ENCODE measurements at regions not wholly inside any gene's neighbourhood (a gene's known extent, or its start where the extent isn't known, plus 50 kb on each side); places are given as distances from the start of the nearest gene placed in this dataset.

GRCh38 chr20:3354247-3354646, 53.2 kb downstream of the DNAAF9 start:
- Histone ChIP-seq H3K9me3 (no peaks in the 10 kb centered on the region), H3K36me3 (replicated peaks) (no peaks in the 10 kb centered on the region), H3K27me3 (ENCODE audit: low read depth) (no peaks in the 10 kb centered on the region), H3K4me1 (peaks cover 7% of the 10 kb centered on the region), H3K4me3 (no peak overlapping the region)
- no peak for DNase-seq (ENCODE audit: low spot score in 2 of 2)
- in situ Hi-C loops (cut with MboI; ENCODE audit: low sequenced_read_pairs), result no loop called here

DNA sequence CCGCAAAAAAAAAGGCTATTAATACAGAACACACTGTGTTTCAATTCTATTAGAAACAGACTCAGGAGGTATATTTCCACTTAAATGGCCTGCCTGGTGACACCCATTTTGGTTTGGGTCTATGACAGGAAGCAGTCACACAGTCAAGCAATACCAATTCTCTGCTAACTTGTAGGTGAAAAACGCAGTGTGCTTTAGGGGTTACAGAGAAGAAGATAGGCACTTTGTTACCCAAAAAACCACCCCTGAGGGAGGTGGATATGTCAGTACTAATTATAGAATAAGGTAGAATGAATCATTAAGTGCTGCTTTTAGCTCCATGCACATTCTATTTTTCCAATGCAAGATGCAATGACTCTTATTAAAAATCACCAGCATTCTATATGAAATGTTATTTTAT, 53.8 kb downstream of the DNAAF9 start:
- Histone ChIP-seq H3K9me3 (no peaks in the 10 kb centered on the region), H3K4me1 (peaks cover 5% of the 10 kb centered on the region), H3K27me3 (ENCODE audit: low read depth) (no peaks in the 10 kb centered on the region), H3K4me3 (no peak overlapping the region), H3K36me3 (replicated peaks) (no peaks in the 10 kb centered on the region)
- no peak for DNase-seq (ENCODE audit: low spot score in 2 of 2)
- in situ Hi-C loops (cut with MboI; ENCODE audit: low sequenced_read_pairs), result no loop called here

GRCh38 chr20:3352202-3352601, 55.3 kb downstream of the DNAAF9 start:
- DNase-seq (ENCODE audit: low spot score in 2 of 2), result no peak
- Histone ChIP-seq H3K9me3 (no peaks in the 10 kb centered on the region), H3K4me3 (no peak overlapping the region), H3K27me3 (ENCODE audit: low read depth) (no peaks in the 10 kb centered on the region), H3K4me1 (no peaks in the 10 kb centered on the region), H3K36me3 (replicated peaks) (no peaks in the 10 kb centered on the region)
- in situ Hi-C loops (cut with MboI; ENCODE audit: low sequenced_read_pairs), result no loop called here

DNA sequence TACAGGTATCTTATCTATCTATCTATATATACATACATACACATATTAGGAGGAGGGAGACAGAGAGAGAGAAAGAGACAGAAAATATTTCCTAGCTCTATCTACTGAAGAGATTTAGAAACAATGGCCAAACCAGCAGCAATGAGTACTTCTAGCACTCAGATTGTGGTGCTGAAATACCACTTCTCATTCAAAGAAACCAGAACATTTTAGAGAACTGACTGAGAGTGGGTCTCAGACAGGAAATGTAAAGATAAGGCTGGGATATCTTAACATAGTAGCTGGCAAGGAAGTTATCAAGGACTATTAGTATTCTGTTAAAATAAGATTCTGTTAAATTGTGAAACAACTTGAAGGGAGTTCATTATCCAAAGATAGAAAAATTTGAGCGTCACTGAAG, 57.0 kb downstream of the DNAAF9 start:
- DNase-seq (ENCODE audit: low spot score in 2 of 2), result no peak
- in situ Hi-C loops (cut with MboI; ENCODE audit: low sequenced_read_pairs), result no loop called here
- Histone ChIP-seq H3K36me3 (replicated peaks) (no peaks in the 10 kb centered on the region), H3K4me3 (no peak overlapping the region), H3K27me3 (ENCODE audit: low read depth) (no peaks in the 10 kb centered on the region), H3K9me3 (no peaks in the 10 kb centered on the region), H3K4me1 (peaks cover 2% of the 10 kb centered on the region; the same call in 1 of the 2 replicates)

DNA sequence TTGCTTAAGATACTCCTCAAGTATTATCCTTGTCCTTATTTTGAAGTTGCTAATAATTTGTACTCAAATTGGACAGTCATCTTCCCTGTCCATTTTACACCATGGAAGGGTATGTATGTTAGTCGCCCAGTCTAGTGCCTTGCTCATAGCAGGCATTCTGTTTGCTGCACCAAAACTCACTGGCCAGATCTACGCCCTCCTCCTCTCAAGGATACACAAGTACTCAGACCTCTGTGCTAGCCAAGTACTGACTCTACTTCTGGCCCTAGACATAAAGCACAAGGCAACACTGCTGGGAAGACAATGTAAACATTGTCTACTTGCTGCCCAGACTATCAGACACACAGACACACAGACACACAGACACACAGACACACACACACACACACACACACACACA, 57.7 kb downstream of the DNAAF9 start:
- no peaks in the 10 kb centered on the region for H3K36me3 ChIP-seq (replicated peaks)
- in situ Hi-C loops (cut with MboI; ENCODE audit: low sequenced_read_pairs), result no loop called here

GRCh38 chr20:3342766-3343165, 64.7 kb downstream of the DNAAF9 start:
- Histone ChIP-seq H3K9me3 (no peaks in the 10 kb centered on the region), H3K4me1 (peaks cover 5% of the 10 kb centered on the region; the same call in 1 of the 2 replicates), H3K27me3 (ENCODE audit: low read depth) (no peaks in the 10 kb centered on the region), H3K4me3 (no peak overlapping the region), H3K36me3 (replicated peaks) (peaks cover 3% of the 10 kb centered on the region; the same call in 1 of the 2 replicates)
- DNase-seq (ENCODE audit: low spot score in 2 of 2), result no peak
- in situ Hi-C loops (cut with MboI; ENCODE audit: low sequenced_read_pairs), result no loop called here

More for the DNA sequence above, 57.7 kb downstream of the DNAAF9 start:
- Histone ChIP-seq H3K4me3 (no peak overlapping the region), H3K4me1 (peaks cover 5% of the 10 kb centered on the region; the same call in 1 of the 2 replicates), H3K27me3 (ENCODE audit: low read depth) (no peaks in the 10 kb centered on the region), H3K9me3 (no peaks in the 10 kb centered on the region)
- no peak for DNase-seq (ENCODE audit: low spot score in 2 of 2)

GRCh38 chr20:3340443-3340842, 67.0 kb downstream of the DNAAF9 start:
- H3K9me3 ChIP-seq, result no peaks in the 10 kb centered on the region
- H3K4me3 ChIP-seq, result no peak overlapping the region
- no peak for DNase-seq (ENCODE audit: low spot score in 2 of 2)
- peaks cover 3% of the 10 kb centered on the region; the same call in 1 of the 2 replicates for H3K4me1 ChIP-seq
- H3K27me3 ChIP-seq (ENCODE audit: low read depth), result no peaks in the 10 kb centered on the region
- H3K36me3 ChIP-seq (replicated peaks), result peaks cover 3% of the 10 kb centered on the region; the same call in 1 of the 2 replicates
- in situ Hi-C loops (cut with MboI; ENCODE audit: low sequenced_read_pairs), result no loop called here

DNA sequence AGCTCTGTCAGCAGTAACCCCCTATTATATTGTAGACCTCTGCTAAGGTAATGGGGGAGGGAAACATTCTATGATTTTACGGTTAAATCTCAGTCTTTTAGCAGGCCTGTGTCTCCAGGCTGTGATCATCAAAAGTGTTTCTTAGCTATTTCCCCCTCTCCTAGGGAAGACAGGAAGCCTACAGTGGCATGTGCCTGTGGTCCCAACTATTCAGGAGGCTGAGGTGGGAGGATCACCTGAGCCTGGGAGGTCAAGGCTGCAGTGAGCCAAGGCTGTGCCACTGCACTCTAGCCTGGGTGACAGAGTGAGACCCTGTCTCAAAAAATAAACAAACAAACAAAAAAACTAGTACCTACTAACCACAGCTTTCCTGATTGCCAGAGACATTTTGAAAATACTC, 67.9 kb downstream of the DNAAF9 start:
- no peaks in the 10 kb centered on the region for H3K4me1 ChIP-seq
- H3K27me3 ChIP-seq (ENCODE audit: low read depth), result no peaks in the 10 kb centered on the region
- H3K4me3 ChIP-seq, result no peak overlapping the region
- DNase-seq (ENCODE audit: low spot score in 2 of 2), result no peak
- H3K9me3 ChIP-seq, result no peaks in the 10 kb centered on the region
- in situ Hi-C loops (cut with MboI; ENCODE audit: low sequenced_read_pairs), result no loop called here
- peaks cover 3% of the 10 kb centered on the region for H3K36me3 ChIP-seq (replicated peaks)

DNA sequence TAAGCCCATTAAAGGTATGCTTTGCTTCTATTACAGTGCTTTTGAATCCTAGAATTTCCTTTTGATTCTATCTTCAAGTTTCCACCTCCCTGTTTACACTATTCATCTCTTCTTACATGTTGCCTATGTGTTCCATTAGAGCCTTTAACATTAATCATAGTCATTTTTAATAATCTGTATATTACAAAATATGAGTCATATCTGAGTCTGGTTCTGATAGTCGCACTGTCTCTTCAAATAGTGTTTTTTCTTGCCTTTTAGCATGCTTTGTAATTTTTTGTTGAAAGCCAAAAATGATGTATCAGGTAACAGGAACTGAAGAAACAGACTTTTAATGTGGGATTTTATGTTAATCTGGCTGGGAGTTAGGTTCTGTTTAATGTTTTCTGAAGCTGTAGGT, 68.4 kb downstream of the DNAAF9 start:
- H3K36me3 ChIP-seq (replicated peaks), result peaks cover 3% of the 10 kb centered on the region
- in situ Hi-C loops (cut with MboI; ENCODE audit: low sequenced_read_pairs), result no loop called here
- no peaks in the 10 kb centered on the region for H3K9me3 ChIP-seq
- no peak for DNase-seq (ENCODE audit: low spot score in 2 of 2)
- no peaks in the 10 kb centered on the region for H3K4me1 ChIP-seq
- no peak overlapping the region for H3K4me3 ChIP-seq
- no peaks in the 10 kb centered on the region for H3K27me3 ChIP-seq (ENCODE audit: low read depth)

- Histone ChIP-seq H3K36me3 (replicated peaks) (peaks cover 3% of the 10 kb centered on the region), H3K9me3 (no peaks in the 10 kb centered on the region), H3K27me3 (ENCODE audit: low read depth) (no peaks in the 10 kb centered on the region), H3K4me1 (no peaks in the 10 kb centered on the region), H3K4me3 (no peak overlapping the region)
- in situ Hi-C loops (cut with MboI; ENCODE audit: low sequenced_read_pairs), result no loop called here
- no peak for DNase-seq (ENCODE audit: low spot score in 2 of 2)
Measured at GRCh38 chr20:3334156-3334943, 73.1 kb downstream of the DNAAF9 start.

DNA sequence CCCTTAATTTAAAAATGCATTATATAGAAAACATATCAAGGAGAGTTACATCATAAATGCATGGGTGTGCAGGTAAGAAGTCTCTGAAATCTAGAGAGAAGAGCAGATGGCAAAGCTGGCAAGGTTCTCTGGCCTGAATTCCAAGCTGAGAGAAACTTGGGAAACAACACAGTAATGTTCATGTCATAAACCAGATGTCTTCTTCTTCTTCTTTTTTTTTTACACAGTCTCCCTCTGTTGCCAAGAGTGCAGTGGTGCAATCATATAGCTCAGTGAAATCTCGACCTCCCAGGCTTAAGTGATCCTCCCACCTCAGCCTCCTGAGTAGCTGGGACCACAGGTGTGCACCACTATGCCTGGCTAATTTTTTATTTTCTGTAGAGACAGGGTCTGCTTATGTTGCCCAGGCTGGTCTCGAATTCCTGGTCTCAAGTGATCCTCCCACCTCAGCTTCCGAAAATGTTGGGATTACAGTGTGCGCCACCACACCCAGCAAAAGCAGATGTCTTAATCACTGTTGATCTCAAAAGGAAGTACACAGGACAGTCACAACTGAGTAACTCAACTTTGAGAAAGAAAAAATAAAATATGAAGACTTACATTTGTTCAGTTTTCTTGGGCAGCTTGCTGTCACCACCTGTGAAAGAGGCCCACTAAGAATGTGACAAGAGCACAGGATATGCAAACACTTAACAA, 77.3 kb downstream of the DNAAF9 start:
- H3K9me3 ChIP-seq, result no peaks in the 10 kb centered on the region
- in situ Hi-C loops (cut with MboI; ENCODE audit: low sequenced_read_pairs), result no loop called here
- no peaks in the 10 kb centered on the region for H3K4me1 ChIP-seq
- H3K27me3 ChIP-seq (ENCODE audit: low read depth), result no peaks in the 10 kb centered on the region
- no peak overlapping the region for H3K4me3 ChIP-seq
- no peaks in the 10 kb centered on the region; the same call in none of the 2 replicates for H3K36me3 ChIP-seq (replicated peaks)
- DNase-seq (ENCODE audit: low spot score in 2 of 2), result no peak

GRCh38 chr20:3328501-3328900, 79.0 kb downstream of the DNAAF9 start:
- Histone ChIP-seq H3K36me3 (replicated peaks) (no peaks in the 10 kb centered on the region; the same call in 1 of the 2 replicates), H3K4me1 (no peaks in the 10 kb centered on the region), H3K27me3 (ENCODE audit: low read depth) (no peaks in the 10 kb centered on the region), H3K9me3 (no peaks in the 10 kb centered on the region), H3K4me3 (no peak overlapping the region)
- DNase-seq (ENCODE audit: low spot score in 2 of 2), result no peak
- in situ Hi-C loops (cut with MboI; ENCODE audit: low sequenced_read_pairs), result no loop called here

- DNase-seq (ENCODE audit: low spot score in 2 of 2), result no peak
- Histone ChIP-seq H3K36me3 (replicated peaks) (no peaks in the 10 kb centered on the region), H3K27me3 (ENCODE audit: low read depth) (no peaks in the 10 kb centered on the region), H3K4me3 (no peak overlapping the region), H3K9me3 (no peaks in the 10 kb centered on the region), H3K4me1 (no peaks in the 10 kb centered on the region)
- in situ Hi-C loops (cut with MboI; ENCODE audit: low sequenced_read_pairs), result no loop called here
Measured at GRCh38 chr20:3326779-3327521, 80.5 kb downstream of the DNAAF9 start.

- no peak overlapping the region for H3K4me3 ChIP-seq
- in situ Hi-C loops (cut with MboI; ENCODE audit: low sequenced_read_pairs), result no loop called here
- H3K4me1 ChIP-seq, result no peaks in the 10 kb centered on the region
- no peaks in the 10 kb centered on the region for H3K27me3 ChIP-seq (ENCODE audit: low read depth)
- DNase-seq (ENCODE audit: low spot score in 2 of 2), result peak in 1 of 2 experiments; percentile 35
- no peaks in the 10 kb centered on the region for H3K9me3 ChIP-seq
- H3K36me3 ChIP-seq (replicated peaks), result no peaks in the 10 kb centered on the region
Measured at GRCh38 chr20:3325864-3326263, 81.6 kb downstream of the DNAAF9 start.
